IPS-15b (cell line): ENCODE measurements at regions not wholly inside any gene's neighbourhood (a gene's known extent, or its start where the extent isn't known, plus 50 kb on each side); places are given as distances from the start of the nearest gene placed in this dataset.

Experiments
- H3K27me3 ChIP-seq: one replicate; pipeline ENCODE4 v1.6.1; 2013; ENCODE audit warnings: low read length; ENCODE audit not compliant: control insufficient read depth, insufficient read depth
- H3K36me3 ChIP-seq: one replicate; pipeline ENCODE4 v1.6.1; 2013; ENCODE audit warnings: low read length; ENCODE audit not compliant: control insufficient read depth, insufficient read depth
- H3K4me1 ChIP-seq: one replicate; pipeline ENCODE4 v1.6.1; 2013; ENCODE audit warnings: mild to moderate bottlenecking, low read length; ENCODE audit not compliant: control insufficient read depth, insufficient read depth
- H3K4me3 ChIP-seq: one replicate; pipeline ENCODE4 v1.5.1; 2013; ENCODE audit warnings: low read depth, low read length
- H3K9ac ChIP-seq: one replicate; pipeline ENCODE4 v1.6.1; 2013; ENCODE audit warnings: low read depth, mild to moderate bottlenecking, low read length
- H3K9me3 ChIP-seq: one replicate; pipeline ENCODE4 v1.6.1; 2013; ENCODE audit warnings: mild to moderate bottlenecking, low read length; ENCODE audit not compliant: control insufficient read depth, insufficient read depth

- Histone ChIP-seq H3K36me3 (no peaks in the 10 kb centered on the region), H3K4me3 (no peak overlapping the region), H3K9me3 (no peaks in the 10 kb centered on the region), H3K9ac (no peak overlapping the region), H3K27me3 (no peaks in the 10 kb centered on the region), H3K4me1 (peaks cover 5% of the 10 kb centered on the region)
Measured at GRCh38 chr7:34451183-34451582, 206.8 kb upstream of the NPSR1 start.

GRCh38 chr7:34451923-34452322 is 206.1 kb upstream of the NPSR1 start:
- no peaks in the 10 kb centered on the region for H3K27me3 ChIP-seq
- H3K9me3 ChIP-seq, result no peaks in the 10 kb centered on the region
- H3K4me3 ChIP-seq, result no peak overlapping the region
- no peak overlapping the region for H3K9ac ChIP-seq
- no peaks in the 10 kb centered on the region for H3K36me3 ChIP-seq
- H3K4me1 ChIP-seq, result peaks cover 5% of the 10 kb centered on the region

- no peak overlapping the region for H3K4me3 ChIP-seq
- H3K4me1 ChIP-seq, result peaks cover 5% of the 10 kb centered on the region
- H3K36me3 ChIP-seq, result no peaks in the 10 kb centered on the region
- no peaks in the 10 kb centered on the region for H3K27me3 ChIP-seq
- no peak overlapping the region for H3K9ac ChIP-seq
- H3K9me3 ChIP-seq, result no peaks in the 10 kb centered on the region
Measured at GRCh38 chr7:34452363-34452762, 205.7 kb upstream of the NPSR1 start.

- Histone ChIP-seq H3K4me1 (peaks cover 7% of the 10 kb centered on the region), H3K36me3 (no peaks in the 10 kb centered on the region), H3K4me3 (no peak overlapping the region), H3K27me3 (no peaks in the 10 kb centered on the region), H3K9me3 (no peaks in the 10 kb centered on the region), H3K9ac (no peak overlapping the region)
Measured at GRCh38 chr7:34453150-34453549, 204.9 kb upstream of the NPSR1 start.

- H3K36me3 ChIP-seq, result no peaks in the 10 kb centered on the region
- H3K27me3 ChIP-seq, result no peaks in the 10 kb centered on the region
- no peak overlapping the region for H3K9ac ChIP-seq
- H3K4me1 ChIP-seq, result peaks cover 7% of the 10 kb centered on the region
- no peak overlapping the region for H3K4me3 ChIP-seq
- no peaks in the 10 kb centered on the region for H3K9me3 ChIP-seq
Measured at GRCh38 chr7:34454381-34454780, 203.6 kb upstream of the NPSR1 start.

GRCh38 chr7:34457329-34457728 is 200.7 kb upstream of the NPSR1 start:
- H3K4me3 ChIP-seq, result no peak overlapping the region
- H3K9ac ChIP-seq, result no peak overlapping the region
- no peaks in the 10 kb centered on the region for H3K36me3 ChIP-seq
- H3K4me1 ChIP-seq, result peaks cover 7% of the 10 kb centered on the region
- no peaks in the 10 kb centered on the region for H3K27me3 ChIP-seq
- no peaks in the 10 kb centered on the region for H3K9me3 ChIP-seq

GRCh38 chr7:34463830-34464229 is 194.2 kb upstream of the NPSR1 start:
- Histone ChIP-seq H3K27me3 (no peaks in the 10 kb centered on the region), H3K4me3 (no peak overlapping the region), H3K4me1 (no peaks in the 10 kb centered on the region), H3K9me3 (no peaks in the 10 kb centered on the region), H3K9ac (no peak overlapping the region), H3K36me3 (no peaks in the 10 kb centered on the region)

- no peaks in the 10 kb centered on the region for H3K36me3 ChIP-seq
- H3K4me1 ChIP-seq, result no peaks in the 10 kb centered on the region
- H3K27me3 ChIP-seq, result no peaks in the 10 kb centered on the region
- H3K4me3 ChIP-seq, result no peak overlapping the region
- H3K9ac ChIP-seq, result no peak overlapping the region
- H3K9me3 ChIP-seq, result no peaks in the 10 kb centered on the region
Measured at GRCh38 chr7:34471844-34472243, 186.2 kb upstream of the NPSR1 start.

GRCh38 chr7:34486371-34486770 is 171.6 kb upstream of the NPSR1 start:
- Histone ChIP-seq H3K4me1 (peaks cover 10% of the 10 kb centered on the region), H3K9ac (no peak overlapping the region), H3K36me3 (no peaks in the 10 kb centered on the region), H3K27me3 (no peaks in the 10 kb centered on the region), H3K9me3 (no peaks in the 10 kb centered on the region), H3K4me3 (no peak overlapping the region)

GRCh38 chr7:34487391-34488115 is 170.5 kb upstream of the NPSR1 start:
- no peaks in the 10 kb centered on the region for H3K9me3 ChIP-seq
- H3K9ac ChIP-seq, result no peak overlapping the region
- no peaks in the 10 kb centered on the region for H3K36me3 ChIP-seq
- no peak overlapping the region for H3K4me3 ChIP-seq
- peaks cover 10% of the 10 kb centered on the region for H3K4me1 ChIP-seq
- no peaks in the 10 kb centered on the region for H3K27me3 ChIP-seq

- no peaks in the 10 kb centered on the region for H3K9me3 ChIP-seq
- no peaks in the 10 kb centered on the region for H3K27me3 ChIP-seq
- H3K4me3 ChIP-seq, result no peak overlapping the region
- peaks cover 10% of the 10 kb centered on the region for H3K4me1 ChIP-seq
- H3K9ac ChIP-seq, result no peak overlapping the region
- H3K36me3 ChIP-seq, result no peaks in the 10 kb centered on the region
Measured at GRCh38 chr7:34488766-34489165, 169.3 kb upstream of the NPSR1 start.

GRCh38 chr7:34491899-34492298 is 166.1 kb upstream of the NPSR1 start:
- H3K9ac ChIP-seq, result no peak overlapping the region
- H3K27me3 ChIP-seq, result no peaks in the 10 kb centered on the region
- H3K4me3 ChIP-seq, result no peak overlapping the region
- H3K9me3 ChIP-seq, result no peaks in the 10 kb centered on the region
- H3K4me1 ChIP-seq, result peaks cover 10% of the 10 kb centered on the region
- H3K36me3 ChIP-seq, result no peaks in the 10 kb centered on the region
